Ureter (tissue), 1 donor: ENCODE measurements at regions not wholly inside any gene's neighbourhood (a gene's known extent, or its start where the extent isn't known, plus 50 kb on each side); places are given as distances from the start of the nearest gene placed in this dataset.
"Not testable (repeated sequence)": the region's sequence is repeated elsewhere in the genome, so short reads cannot be mapped to it uniquely, and the experiment has no call there.

Experiments used
- DNase-seq: peaks from one replicate; pipeline ENCODE4 v3.0.0-alpha.2; 2020; ENCODE audit warnings: low spot score
- donor health status: DM: yes; HTN: yes; CAD: no.

DNA sequence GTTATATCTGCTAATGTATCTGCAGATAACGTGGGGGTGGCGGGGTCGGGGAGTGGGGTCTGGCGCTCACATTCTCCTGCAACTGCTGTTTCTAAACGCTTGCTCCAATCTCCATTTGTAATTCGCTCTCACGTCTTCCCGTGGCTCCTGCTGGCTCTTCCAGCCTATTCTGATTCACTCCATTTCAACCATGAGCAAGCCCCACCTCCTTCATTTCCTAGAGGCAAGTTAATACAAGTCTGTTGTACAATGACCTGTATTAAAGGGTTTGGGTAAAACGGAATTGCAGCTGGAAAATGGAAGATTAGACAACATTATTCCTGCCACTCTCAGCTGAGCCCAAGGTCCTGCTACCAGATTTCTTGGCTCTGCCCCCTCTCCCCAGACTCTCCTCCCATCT lies 132.3 kb downstream of the CSNK2A3 start:
- DNase-seq = no peak

DNA sequence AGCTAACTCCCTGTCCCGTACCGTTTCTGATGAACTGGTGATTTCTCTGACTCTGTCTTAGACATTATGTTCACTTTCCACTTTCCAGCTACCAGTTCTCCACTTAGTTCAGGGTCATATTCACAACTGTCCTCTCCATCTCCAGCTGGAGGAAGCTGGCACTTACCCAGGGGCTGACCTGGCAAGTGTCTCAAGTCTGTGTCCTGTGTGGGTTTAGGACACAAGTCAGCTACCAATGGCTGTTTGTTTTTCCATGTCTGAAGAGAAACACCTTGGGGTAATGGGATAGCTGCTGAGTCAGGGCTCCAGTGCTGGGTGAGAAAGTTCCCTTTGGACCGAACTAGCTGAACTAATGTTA lies 134.4 kb downstream of the CSNK2A3 start:
- DNase-seq = no peak

DNA sequence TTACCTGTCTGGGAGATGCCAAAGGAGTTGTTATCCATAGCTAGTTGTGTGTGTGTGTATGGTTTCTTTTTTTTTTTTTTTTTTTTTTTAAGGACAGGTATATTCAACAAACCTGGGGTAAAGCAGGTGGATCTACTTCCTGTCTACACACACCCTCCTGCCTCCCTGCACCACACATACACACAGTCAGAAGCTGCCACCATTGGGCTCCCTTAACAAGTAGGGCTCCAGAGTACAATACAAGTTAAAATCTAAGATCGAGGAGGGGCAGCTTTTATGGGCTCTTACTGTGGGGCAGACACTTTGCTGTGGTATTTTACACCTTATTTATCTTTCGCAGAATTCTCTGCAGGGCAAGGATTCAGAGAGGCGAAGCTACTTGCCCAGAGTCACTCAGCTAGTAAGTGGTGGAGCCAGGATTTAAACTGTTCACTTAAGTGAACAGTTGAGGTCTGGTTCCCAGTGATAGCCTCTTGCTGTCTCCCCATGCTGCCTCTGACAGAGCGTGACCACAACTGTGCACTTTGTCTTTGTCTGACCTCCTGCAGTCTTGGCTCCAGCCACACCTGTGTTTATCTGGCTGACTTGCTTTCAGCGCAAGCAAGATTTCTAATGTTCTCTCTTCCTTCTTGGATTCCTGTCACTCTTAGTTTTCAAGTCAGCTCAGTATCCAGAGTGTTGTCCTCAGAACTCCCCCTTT lies 135.0 kb downstream of the CSNK2A3 start:
- DNase-seq = no peak

DNA sequence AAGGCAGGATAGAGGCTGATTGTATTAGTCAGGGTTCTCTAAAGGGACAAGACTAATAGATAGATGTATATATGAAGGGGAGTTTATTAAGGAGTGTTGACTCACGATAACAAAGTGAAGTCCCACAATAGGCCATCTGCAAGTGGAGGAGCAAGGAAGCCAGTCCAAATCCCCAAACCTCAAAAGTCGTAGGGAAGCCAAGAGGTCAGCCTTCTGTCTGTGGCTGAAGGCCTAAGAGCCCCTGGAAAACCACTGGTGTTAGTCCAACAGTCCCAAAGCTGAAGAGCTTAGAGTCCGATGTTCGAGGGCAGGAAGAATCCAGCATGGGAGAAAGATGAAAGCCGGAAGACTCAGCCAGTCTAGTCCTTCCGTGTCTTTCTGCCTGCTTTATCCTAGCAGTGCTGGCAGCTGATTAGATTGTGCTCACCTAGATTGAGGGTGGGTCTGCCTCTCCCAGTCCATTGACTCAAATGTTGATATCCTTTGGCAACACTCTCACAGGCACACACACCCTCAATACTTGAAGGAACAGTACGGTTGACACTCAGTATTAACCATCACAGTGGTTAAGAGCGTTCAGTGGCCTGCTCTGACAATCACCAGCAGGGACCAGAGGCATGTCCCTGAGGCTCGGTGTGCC lies 135.6 kb downstream of the CSNK2A3 start:
- no peak for DNase-seq

DNA sequence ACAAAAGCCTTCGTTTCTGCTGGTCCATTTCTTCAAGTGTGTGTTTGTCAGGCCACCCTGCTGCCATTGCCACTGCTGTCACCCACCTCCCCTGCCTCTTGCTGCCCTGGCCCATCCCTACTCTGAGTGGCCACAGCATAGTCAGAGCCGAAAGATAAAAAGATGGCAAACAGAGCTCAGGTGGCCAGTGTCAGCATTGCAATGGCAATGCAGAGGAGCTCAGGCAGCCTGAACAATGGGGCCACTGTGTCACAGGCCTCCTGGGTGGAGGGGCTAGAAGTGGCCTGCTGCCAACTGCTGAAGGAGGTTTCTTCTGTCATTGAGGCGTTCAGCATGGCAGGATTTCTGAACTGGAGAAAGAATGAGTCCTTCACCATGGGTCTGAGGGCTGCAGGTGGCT lies 137.1 kb downstream of the CSNK2A3 start:
- no peak for DNase-seq

DNA sequence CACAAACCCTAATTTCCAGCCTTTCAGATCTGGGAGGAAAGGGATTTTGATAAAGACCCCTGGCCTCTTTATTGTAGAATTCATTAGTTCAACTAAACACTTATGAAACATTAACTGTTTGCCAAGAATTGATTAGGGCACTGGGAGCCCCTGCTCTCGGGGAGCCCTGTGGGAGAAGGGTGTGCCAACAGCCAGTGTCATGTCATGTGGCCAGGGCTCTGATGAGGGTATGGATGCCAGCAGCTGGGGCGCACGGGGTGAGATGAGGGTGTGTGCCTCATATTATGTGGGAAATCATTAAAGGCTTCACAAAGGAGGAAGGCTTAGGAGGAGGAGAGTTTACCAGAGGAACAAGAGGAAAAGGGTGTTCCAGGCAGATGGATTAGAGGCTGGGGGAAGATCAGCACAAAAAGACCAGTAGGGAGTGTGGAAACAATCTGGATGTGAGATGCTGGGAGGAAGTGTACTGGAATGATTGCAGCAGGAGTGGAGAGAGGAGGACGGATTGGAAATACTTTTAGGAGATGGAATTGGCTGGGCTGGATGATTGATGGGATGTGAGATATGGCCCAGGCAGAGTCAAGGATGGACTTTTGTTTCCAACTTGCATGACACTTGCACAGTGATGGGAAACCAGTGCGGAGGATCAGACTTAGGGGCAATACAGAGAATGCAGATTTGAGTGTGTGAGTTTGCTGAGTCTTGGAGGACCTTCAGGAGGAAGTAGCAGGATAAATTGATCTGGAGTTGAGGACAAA lies 137.8 kb downstream of the CSNK2A3 start:
- DNase-seq = no peak

DNA sequence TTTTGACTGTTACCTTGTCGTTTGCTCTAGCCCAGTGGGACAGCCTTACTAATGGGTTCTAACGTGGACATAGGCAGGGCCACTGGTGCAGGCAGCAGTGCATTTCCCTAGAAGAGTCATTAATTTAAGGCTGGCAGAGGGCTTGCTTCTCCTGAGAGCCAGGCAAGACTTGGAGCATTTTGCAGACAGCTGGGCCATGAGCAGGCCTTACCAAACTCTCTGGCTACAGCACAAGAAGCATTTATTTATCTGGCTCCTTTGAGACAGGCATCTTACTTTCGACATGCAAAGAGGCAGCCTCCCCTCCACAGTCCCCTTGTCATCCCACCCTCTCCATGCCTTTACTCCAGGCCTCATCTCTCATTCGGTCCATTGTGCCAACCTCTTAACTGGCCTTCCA lies 139.9 kb downstream of the CSNK2A3 start:
- DNase-seq = no peak

DNA sequence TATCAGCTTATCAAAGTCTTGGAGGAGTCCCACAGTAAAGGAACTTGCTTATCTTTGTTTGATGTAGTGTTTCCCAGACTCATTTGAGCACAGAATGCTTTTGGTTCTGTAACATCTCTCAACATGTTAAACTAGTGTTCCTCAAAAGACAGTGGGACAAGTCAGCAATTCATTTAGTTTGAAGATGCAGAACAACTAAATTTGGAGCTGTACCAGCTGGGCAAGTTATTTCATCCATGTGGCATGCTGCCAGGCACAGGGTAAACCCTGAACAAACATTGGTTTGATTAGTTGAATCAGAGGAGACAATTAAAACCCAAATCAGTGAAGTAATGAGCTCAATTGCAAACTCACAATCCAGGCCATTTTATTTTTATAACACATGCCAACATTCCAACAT lies 141.2 kb downstream of the CSNK2A3 start:
- DNase-seq = no peak

DNA sequence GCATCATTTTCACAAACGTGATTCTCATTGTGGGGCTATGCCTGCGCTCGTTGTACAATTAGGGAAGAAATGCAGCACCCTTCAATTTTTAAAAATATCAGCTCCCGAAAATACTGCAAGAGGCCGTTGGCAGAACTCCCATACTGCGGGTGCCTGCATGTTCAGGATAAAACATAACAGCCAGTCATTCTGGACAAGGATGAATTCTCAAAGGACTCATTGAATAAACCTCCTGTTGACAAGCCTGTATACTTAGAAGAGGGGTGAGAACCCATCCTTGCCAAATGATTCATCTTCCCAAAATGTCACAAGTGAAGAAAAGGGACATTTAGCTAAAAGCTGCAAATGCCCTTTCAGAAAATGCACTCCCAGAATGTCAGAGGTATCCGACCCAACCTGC lies 141.9 kb downstream of the CSNK2A3 start:
- DNase-seq = no peak

DNA sequence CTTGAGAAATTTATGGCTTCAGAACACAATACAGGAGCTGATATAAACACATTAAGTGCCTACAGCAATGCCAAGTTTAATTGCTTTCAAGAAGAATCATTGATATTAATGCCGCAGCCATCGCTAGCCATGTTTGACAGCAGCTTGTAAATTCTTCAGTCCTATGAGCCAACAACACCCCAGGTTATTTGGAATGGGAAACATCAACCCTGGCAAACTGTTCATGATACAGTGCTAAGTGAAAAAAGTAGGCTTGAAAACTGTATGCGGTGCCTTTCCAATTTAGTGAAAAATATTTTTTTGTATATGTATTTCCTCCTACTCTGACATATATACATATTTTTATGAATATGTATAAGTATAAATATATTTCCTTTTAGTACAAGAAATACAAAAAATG lies 142.6 kb downstream of the CSNK2A3 start:
- DNase-seq = no peak

DNA sequence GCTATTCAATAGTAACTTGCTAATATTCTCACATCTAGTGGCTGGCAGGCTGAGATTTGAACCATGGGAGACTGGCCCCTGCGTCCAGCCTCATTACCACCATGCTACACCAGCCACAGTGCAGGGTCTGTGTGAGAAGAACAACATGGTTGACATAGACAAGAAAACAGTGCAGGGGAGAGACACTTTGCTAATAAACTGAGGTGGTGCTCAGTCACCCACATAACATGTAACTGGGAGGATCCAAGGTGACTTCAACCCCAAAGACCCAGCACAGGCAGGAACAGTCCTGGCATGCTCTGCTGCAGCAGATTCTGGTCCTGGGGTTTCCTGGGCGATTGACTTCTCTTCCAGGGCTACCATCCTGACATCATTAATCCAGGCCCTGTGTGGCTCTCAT lies 143.1 kb downstream of the CSNK2A3 start:
- no peak for DNase-seq

DNA sequence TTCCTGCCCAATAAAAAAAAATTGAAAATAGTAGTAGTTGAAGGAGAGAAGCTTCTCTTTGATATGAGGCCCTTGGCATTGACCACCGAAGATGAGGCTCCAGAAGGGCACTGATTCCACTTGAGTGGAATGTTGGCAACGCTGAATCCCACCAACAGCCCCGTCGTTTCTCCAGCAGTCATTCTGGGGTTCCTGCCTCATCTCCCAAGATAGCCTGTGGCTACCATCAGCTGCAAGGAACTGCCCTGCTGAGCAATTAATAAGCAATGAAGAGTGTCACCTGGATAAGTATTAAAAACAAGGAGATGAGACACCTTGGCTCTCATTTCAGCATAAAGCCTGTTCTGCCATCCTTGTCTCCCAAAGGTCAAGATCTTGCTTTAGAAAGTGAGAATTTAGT lies 144.1 kb downstream of the CSNK2A3 start:
- no peak for DNase-seq

DNA sequence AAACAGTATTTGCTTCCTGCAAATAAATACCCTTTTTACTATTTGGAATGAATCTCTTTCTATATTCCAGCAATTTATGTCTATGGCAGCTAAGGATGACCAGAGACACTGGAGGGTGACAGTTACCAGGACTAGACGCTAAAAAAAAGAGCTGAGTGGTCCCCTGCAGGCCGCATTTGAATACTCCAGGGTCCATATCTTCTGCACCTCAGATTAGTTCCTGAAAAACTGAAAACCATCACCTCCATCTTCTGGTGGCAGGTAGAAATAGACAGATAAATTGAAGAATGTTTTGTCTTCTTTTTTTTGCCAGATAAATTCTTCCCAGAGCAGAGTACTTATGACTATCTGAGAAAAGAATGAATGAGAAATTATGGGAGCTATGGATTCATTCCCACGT lies 145.6 kb downstream of the CSNK2A3 start:
- DNase-seq = no peak

DNA sequence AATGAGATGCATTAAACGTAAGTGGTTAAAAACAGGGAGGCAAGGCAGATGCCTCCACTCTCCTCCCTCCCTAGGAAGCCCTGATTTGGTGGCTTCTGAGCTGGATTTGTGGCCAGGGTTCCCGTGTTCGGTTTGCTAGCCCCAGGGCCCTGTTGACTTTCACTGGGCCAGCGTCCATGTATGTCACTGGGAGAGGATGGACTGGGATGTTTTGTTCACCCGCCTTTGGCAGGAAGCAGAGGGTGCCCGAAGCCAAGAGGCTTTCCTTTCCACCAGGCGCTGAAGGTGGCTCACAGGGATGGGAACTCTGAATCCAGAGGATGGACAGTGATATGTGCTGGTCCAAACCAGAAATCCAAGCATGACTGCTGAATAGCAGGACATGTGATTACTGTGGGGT lies 146.6 kb downstream of the CSNK2A3 start:
- DNase-seq = no peak

DNA sequence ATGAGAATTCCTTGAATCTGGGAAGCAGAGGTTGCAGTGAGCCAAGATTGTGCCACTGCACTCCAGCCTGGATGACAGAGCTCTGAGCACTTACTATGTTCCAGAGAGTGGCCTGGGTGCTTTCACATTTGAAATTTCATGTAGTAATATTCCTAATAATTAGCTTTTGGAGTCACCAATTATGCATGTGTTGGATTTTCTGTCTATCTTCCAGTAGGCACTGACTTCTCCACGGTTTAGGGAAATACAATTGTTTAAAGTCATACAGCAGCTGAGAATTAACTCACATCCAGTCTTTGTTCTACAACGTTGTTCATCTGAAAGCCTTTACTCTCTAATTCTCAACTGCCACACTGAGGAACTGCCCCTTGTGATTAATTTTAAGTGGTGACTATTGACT lies 150.2 kb downstream of the CSNK2A3 start:
- DNase-seq = no peak

DNA sequence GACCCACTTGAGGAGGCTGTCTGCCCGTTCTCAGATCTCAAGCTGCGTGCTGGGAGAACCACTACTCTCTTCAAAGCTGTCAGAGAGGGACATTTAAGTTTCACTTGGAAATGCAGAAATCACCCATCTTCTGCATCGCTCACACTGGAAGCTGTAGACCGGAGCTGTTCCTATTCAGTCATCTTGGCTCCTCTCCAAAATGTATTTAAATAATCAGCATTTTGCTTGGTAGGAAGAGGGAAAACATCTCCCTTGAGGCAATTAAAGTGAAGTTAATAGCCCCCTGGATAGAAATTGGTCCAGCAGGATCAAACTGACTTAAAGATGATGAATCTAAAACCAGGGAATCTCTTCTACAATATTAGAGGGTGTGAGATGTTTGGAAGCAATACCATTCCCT lies 151.7 kb downstream of the CSNK2A3 start:
- DNase-seq = not testable (repeated sequence)

DNA sequence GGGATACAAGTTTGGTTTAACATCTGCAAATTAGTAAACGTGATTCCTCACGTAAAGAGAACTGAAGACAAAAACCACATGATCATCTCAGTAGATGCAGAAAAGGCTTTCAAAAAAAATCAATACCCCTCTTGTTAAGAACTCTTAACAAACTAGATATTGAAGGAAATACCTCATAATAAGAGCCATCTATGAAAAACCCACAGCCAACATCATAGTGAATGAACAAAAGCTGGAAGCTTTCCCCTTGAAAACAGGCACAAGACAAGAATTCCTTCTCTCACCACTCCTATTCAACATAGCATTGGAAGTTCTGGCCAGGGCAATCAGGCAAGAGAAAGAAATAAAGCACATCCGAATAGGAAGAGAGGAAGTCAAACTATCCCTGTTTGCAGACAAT lies 160.5 kb downstream of the CSNK2A3 start:
- DNase-seq = no peak

DNA sequence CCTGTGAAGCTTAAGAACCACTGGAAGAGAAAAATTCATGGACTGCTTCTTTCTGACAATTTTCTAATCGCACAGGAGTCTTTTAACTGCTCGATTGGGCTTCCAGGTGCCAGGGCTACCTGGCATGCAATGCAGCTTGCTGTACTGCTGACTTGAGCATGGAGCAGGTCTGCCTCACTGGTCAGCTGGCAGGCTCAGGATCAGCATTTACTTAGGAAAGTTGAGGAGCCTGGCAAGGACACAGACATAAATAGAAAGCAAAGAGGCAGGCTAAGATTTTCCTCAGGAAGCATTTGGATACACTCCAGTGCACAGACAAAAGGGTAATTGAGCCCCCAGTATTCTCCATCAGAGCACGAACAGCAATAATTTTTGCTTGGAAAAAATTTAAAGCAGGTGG lies 163.5 kb downstream of the CSNK2A3 start:
- DNase-seq = no peak

DNA sequence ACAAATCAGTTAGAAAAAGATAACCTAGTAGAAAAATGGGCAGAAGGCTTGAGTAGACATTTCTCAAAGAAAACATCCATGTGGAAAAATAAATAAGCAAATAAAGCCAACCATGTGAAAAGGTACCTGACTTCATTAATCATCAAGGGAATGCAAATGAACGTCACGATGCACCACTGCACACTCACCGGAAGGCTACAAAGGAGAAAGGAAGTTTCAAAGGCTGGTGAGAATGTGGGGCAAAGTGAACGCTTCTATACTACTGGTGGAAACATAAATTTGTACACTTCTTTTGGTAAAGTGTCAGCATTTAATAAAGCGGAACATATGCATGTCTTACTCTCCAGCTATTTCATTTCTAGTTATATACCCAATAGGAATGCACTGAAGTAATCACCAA lies 166.8 kb downstream of the CSNK2A3 start:
- no peak for DNase-seq

DNA sequence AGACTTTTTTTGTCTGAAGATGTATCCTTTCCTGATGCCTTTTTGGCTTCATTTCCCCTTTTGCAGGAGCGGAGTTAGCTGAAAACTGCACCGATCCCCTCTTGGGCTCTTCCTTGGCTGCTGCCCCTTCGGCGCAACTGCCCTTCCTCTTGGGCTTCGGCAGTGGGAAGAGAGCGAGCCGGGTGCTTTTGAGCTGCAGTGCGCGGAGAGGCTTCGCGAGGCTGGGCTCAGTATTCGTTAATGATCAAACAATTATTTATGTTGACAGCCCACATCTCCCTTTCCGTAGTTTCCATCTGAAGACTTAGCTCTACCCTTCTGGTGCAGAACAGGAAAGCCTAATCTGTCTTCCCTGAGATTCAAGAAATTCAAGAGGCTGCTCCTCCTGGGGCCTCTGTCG lies 170.8 kb downstream of the CSNK2A3 start:
- DNase-seq = no peak

DNA sequence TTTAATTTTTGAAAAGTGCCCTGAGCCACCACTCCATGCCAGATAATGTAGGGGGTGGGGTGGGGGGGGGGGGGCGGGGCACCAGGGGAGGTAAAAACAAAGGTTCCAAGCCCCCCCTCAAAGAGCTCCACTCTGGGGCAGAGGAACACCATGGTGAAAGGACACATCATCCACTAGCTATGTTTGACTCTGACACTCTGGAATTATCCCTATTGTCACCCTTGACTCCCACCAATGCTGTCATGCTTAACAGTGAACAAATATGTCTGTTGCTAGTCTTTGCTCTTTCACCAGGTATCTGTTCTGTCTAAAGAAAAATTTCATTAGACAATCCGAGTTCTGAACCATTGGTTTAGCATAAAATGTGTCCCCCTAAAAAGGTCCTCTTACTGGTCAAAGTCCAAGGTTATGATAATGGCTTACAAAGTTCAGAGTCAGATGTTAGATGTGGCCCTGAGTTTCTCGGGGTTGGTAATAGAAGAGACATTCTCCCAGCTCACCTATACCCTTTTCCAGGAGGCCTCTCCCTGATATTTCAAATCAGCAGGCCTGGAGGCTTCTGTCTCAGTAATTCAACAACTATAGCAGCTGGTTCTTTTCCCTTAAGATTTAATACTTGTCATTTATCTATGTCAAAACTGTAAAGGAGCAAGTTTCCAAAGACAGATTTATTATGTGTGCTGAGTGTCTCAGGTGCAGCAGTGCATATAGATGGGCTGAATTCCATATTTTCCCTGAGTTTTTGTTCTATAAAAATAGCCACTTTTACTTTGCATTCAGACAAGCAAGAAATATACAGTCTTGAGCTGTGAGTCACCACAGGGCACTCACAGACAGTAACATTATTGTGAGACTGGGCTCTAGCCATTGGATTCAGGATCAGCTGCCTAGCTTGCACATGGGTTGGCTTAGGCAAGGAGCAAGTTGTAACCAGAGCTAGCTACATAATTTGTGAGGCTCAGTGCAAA lies 174.1 kb downstream of the CSNK2A3 start:
- no peak for DNase-seq

DNA sequence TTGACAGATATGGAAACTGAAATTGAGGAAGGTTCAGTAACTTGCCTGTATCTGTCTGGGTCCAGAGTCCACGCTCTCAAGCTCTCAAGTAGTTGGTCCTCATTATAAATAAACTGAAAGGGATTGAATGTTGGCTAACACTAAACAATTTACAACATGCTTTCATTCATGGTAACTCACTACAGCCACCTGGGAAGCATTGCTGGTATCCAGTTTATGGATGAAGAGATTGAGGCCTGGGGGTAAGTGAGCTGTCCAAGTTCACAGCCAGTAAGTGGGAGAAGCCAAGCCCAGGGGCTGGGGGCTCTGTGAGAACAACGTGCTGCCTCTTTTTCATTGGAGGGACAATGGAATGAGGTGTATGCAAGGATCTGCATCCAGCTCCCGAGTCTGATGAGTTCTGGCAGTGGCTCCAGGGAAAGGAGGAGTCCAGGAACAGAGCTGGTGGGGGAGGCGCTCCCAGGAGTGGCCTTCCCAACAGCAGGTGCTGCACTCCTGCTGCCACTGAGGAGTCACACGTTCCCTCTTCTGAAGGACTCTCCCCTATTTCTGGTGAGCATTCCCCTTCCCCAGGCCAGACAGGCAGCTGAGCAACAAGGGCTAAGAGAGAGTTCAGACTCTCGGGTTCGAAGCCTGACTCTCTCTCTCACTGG lies 175.8 kb downstream of the CSNK2A3 start:
- DNase-seq = no peak
